GM10266 (cell line): ENCODE measurements at regions not wholly inside any gene's neighbourhood (a gene's known extent, or its start where the extent isn't known, plus 50 kb on each side); places are given as distances from the start of the nearest gene placed in this dataset.
"Not testable (repeated sequence)": the region's sequence is repeated elsewhere in the genome, so short reads cannot be mapped to it uniquely, and the experiment has no call there.

Experiments
- DNase-seq: peaks from one replicate; pipeline ENCODE4 v3.0.0; 2012; ENCODE audit errors: extremely low spot score
- CTCF ChIP-seq: IDR thresholded peaks from 2 replicates; pipeline ENCODE4 v1.5.1; 2012; ENCODE audit warnings: mild to moderate bottlenecking, low read depth; ENCODE audit not compliant: control insufficient read depth, insufficient read depth; ENCODE audit errors: missing control alignments

- no peak for TF ChIP-seq CTCF
- DNase-seq = no peak
Measured at GRCh38 chr3:66648975-66649374, 148.2 kb upstream of the LRIG1 start.

GRCh38 chr3:66651520-66651919, 150.7 kb upstream of the LRIG1 start:
- DNase-seq = not testable (repeated sequence)

- not testable (repeated sequence) for DNase-seq
Measured at GRCh38 chr3:66652100-66652499, 151.3 kb upstream of the LRIG1 start.

DNA sequence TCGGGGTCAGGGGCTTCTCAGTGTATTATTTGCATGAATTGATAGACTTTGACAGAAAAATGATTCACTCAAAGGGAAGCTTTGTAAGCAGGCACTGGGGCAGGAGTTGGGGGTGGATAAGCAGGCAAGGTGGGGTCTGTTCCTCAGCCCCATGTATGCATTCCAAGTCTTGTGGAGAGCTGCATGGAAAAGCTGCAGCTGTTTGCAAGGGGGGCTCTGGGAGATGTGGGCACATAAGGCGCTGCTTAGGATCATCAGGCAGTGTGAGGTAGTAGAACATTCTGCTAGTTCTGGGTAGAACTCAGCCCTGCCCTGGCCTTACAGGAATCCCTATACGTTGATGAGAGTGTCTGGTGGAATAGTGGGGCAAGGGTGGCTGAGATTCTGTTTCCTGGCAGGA, 154.2 kb upstream of the LRIG1 start:
- TF ChIP-seq CTCF = no peak
- DNase-seq = no peak

DNA sequence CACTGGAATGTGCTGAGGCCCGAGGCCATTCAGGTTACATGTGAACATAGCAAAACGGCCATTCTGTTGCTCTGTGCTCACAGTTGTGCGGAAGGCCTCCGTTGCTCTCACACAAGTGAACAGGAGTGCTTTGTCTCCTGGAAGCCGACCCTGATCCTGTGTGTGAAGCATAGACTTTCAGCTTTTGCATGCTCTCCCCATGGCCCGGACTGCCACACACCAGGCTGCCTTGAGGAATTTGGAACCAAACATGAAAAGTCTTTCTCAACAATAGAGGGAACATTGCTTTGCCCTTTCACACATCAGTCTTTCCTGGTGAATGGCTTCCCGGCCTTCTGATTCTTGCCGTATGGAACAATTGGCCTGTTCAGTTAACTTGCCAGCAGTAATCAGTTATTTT, 154.8 kb upstream of the LRIG1 start:
- DNase-seq = no peak
- no peak for TF ChIP-seq CTCF

DNA sequence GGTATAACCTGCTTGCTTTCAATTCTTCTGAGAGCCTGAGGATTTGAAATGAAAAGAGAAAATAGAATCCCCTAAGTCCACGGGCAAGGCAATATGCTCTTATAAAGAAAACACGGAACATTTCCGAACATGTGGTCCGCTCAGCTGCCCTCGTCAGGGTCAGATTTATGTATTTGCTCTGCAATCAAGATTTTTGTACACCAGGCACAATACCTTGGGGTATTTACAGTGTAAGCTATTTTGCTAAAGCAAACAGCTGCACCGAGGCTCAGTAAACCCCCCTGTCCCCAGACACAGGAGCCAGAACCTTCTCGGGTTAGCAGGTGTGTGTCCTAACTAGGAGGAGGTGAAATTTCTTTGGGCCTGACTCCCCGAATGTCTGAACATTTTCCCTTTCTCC, 155.8 kb upstream of the LRIG1 start:
- no peak for DNase-seq
- TF ChIP-seq CTCF = no peak

DNA sequence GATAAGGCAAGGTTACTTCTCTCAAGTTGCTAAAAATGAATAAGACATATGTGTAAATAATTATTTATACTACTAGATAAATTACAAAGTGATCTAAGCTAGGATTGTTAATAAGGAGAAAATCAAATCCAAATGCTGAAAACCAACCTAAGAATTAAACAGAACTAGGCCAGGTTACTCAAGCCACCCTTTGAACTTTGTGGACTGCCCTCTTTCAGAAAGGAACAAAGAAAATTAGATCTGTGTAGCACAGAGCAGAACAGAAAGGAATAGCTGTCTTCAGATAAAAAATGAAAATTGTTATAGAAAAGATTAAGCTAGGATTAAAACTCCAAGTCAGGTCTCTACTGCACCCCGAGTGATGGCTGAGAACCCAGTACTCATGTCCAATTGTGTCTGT, 158.2 kb upstream of the LRIG1 start:
- TF ChIP-seq CTCF = no peak
- no peak for DNase-seq

GRCh38 chr3:66661628-66662027, 160.8 kb upstream of the LRIG1 start:
- no peak for TF ChIP-seq CTCF
- DNase-seq = no peak
